Smooth muscle cell (in vitro differentiated cells): ENCODE measurements at regions not wholly inside any gene's neighbourhood (a gene's known extent, or its start where the extent isn't known, plus 50 kb on each side); places are given as distances from the start of the nearest gene placed in this dataset.

Experiments
- DNase-seq: peaks from one replicate; lab custom pipeline; 2025; ENCODE audit not compliant: unreplicated experiment; lab: John Stamatoyannopoulos, UW
- H2AFZ ChIP-seq: fragments of 200-600 bp; sonication (generic); 2 replicates; pipeline ENCODE4 v1.6.0; 2016; ENCODE audit warnings: antibody characterized with exemption, low read depth, mild to moderate bottlenecking
- H3F3A ChIP-seq: fragments of 200-600 bp; sonication (generic); 2 replicates; pipeline ENCODE4 v1.6.0; 2017; ENCODE audit warnings: antibody characterized with exemption, low read depth
- H3K27ac ChIP-seq: fragments of 200-600 bp; sonication (generic); 2 replicates; pipeline ENCODE4 v1.5.1; 2016; ENCODE audit warnings: low read depth, mild to moderate bottlenecking
- H3K27me3 ChIP-seq: fragments of 200-600 bp; sonication (generic); 2 replicates; pipeline ENCODE4 v1.6.1; 2016; ENCODE audit warnings: low read depth, mild to moderate bottlenecking
- H3K36me3 ChIP-seq: fragments of 200-600 bp; sonication (generic); 2 replicates; pipeline ENCODE4 v1.5.1; 2016; ENCODE audit warnings: low read depth
- H3K4me1 ChIP-seq: fragments of 200-600 bp; sonication (generic); 2 replicates; pipeline ENCODE4 v1.5.1; 2016; ENCODE audit warnings: low read depth
- H3K4me2 ChIP-seq: fragments of 200-600 bp; sonication (generic); 2 replicates; pipeline ENCODE4 v1.6.0; 2016; ENCODE audit warnings: mild to moderate bottlenecking
- H3K4me3 ChIP-seq: fragments of 200-600 bp; sonication (generic); 2 replicates; pipeline ENCODE4 v1.5.1; 2016; ENCODE audit warnings: mild to moderate bottlenecking
- H3K79me2 ChIP-seq: fragments of 200-600 bp; sonication (generic); 2 replicates; pipeline ENCODE4 v1.6.0; 2016; ENCODE audit warnings: low read depth, mild to moderate bottlenecking
- H3K9ac ChIP-seq: fragments of 200-600 bp; sonication (generic); 2 replicates; pipeline ENCODE4 v1.6.0; 2016; ENCODE audit warnings: low read depth
- H3K9me3 ChIP-seq: fragments of 200-600 bp; sonication (generic); replicated peaks from 2 replicates; pipeline ENCODE4 v1.5.1; 2016; ENCODE audit warnings: low read depth
- H4K20me1 ChIP-seq: fragments of 200-600 bp; sonication (generic); 2 replicates; pipeline ENCODE4 v1.6.0; 2016; ENCODE audit warnings: low read depth
- WGBS: methylation state at CpG from one replicate; pipeline ENCODE4 v1.1.7; 2016; ENCODE audit warnings: low lambda C conversion rate; 5-methylcytosine and 5-hydroxymethylcytosine counted together
- TF ChIP-seq, protein P1 (sequence below): fragments of 200-600 bp; sonication (generic); IDR thresholded peaks from 2 replicates; pipeline ENCODE4 v1.5.1; 2017; ENCODE audit warnings: borderline replicate concordance, mild to moderate bottlenecking, antibody characterized with exemption; ENCODE audit not compliant: insufficient read depth, poor library complexity, severe bottlenecking

DNA sequence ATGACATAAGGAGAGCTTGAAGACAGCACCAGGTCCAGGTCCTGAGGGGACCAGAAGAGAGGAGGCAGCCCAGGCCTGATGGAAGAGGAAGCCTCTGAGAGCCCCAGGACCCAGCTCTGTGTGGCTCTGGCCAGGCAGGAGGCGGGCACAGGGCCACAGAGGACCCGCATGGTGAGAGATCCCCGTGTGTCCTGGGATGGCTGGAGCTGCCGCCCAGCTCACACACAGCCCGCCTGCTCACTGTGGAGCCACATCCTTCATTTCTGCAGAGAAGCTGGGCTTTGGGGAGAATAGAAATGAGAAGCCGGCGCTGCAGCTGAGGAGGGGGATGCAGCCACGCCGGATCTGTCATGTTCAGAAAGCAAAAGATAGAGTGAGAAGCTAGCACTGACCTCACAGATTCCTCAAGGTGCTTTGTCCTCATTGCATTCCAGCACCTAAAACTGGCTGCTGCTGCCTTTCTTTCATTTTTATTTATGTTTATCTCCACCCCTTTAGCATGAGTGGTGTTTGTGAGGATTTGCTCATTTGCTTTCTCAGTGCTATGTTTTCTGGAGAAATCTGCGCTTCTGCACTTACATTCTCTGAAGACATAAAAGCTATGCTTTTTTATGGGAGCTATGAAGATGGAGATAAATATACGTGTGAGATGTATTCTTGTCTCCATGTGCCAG is 307.6 kb upstream of the MYT1L start:
- no peaks in the 10 kb centered on the region for H3K4me1 ChIP-seq
- H3K4me2 ChIP-seq = no peak overlapping the region
- TF ChIP-seq, protein P1, sequence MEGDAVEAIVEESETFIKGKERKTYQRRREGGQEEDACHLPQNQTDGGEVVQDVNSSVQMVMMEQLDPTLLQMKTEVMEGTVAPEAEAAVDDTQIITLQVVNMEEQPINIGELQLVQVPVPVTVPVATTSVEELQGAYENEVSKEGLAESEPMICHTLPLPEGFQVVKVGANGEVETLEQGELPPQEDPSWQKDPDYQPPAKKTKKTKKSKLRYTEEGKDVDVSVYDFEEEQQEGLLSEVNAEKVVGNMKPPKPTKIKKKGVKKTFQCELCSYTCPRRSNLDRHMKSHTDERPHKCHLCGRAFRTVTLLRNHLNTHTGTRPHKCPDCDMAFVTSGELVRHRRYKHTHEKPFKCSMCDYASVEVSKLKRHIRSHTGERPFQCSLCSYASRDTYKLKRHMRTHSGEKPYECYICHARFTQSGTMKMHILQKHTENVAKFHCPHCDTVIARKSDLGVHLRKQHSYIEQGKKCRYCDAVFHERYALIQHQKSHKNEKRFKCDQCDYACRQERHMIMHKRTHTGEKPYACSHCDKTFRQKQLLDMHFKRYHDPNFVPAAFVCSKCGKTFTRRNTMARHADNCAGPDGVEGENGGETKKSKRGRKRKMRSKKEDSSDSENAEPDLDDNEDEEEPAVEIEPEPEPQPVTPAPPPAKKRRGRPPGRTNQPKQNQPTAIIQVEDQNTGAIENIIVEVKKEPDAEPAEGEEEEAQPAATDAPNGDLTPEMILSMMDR = no peak
- no peaks in the 10 kb centered on the region for H4K20me1 ChIP-seq
- no peaks in the 10 kb centered on the region for H3K79me2 ChIP-seq
- no peaks in the 10 kb centered on the region for H3K27me3 ChIP-seq
- no peak overlapping the region for H3K4me3 ChIP-seq
- H3F3A ChIP-seq = no peaks in the 10 kb centered on the region
- no peak overlapping the region for H3K9ac ChIP-seq
- H2AFZ ChIP-seq = no peak overlapping the region
- 83% methylated on average over 11 of the region's 11 CpGs for WGBS
- no peaks in the 10 kb centered on the region for H3K36me3 ChIP-seq
- H3K9me3 ChIP-seq = no peaks in the 10 kb centered on the region
- no peak for DNase-seq
- H3K27ac ChIP-seq = no peak overlapping the region

DNA sequence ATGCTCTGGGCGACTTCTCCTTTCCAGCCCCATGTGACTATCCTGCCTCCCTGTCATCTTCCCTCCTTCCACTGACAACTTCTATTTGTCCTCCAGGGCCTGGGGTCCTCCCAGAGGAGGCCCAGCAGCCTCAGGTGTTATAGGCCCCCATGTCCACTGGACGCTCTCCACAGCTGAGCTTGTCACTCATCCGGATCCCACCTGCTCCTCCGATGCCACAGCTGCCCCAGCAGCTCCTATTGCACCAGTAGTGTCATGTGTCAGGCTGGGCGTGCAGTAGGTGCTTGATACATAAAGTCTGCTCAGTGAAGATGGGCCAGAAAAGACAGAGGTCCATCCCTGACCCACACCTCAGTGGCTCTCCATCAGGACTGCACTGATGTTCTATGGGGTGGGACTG is 305.7 kb upstream of the MYT1L start:
- H3F3A ChIP-seq = no peaks in the 10 kb centered on the region
- H3K4me1 ChIP-seq = no peaks in the 10 kb centered on the region
- no peak overlapping the region for H3K4me2 ChIP-seq
- no peak overlapping the region for H3K4me3 ChIP-seq
- H3K36me3 ChIP-seq = no peaks in the 10 kb centered on the region
- H3K27ac ChIP-seq = no peak overlapping the region
- H4K20me1 ChIP-seq = no peaks in the 10 kb centered on the region
- H2AFZ ChIP-seq = no peak overlapping the region
- H3K9ac ChIP-seq = no peak overlapping the region
- no peak for DNase-seq
- H3K27me3 ChIP-seq = no peaks in the 10 kb centered on the region
- TF ChIP-seq, protein P1 = no peak
- H3K79me2 ChIP-seq = no peaks in the 10 kb centered on the region
- no peaks in the 10 kb centered on the region for H3K9me3 ChIP-seq
- WGBS = 93% methylated on average over 5 of the region's 5 CpGs

DNA sequence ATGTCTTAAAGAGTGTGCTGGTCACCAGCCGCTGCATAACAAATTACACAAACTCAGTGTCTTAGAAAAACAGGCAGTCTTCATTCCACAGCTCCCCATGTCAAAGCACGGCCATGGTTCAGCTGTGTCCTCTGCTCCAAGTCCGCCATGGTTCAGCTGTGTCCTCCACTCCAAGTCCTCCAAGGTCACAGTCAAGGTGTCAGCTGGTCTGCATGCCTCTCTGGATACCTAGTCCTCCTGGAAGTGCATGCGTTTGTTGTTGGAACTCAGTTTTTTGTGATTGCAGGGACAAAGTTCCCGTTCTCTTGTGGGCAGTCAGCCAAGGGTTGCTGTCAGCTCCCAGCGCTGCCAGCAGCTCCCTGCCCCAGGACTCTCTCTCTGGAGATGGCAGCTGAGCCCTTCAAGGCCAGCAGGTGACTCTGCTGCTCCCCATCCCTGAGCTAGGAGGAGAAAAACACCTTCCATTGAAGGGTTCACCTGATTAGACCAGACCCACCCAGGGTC is 304.0 kb upstream of the MYT1L start:
- H4K20me1 ChIP-seq = no peaks in the 10 kb centered on the region
- no peaks in the 10 kb centered on the region for H3K9me3 ChIP-seq
- 93% methylated on average over 6 of the region's 6 CpGs for WGBS
- H3K79me2 ChIP-seq = no peaks in the 10 kb centered on the region
- TF ChIP-seq, protein P1 = no peak
- no peak for DNase-seq
- H3K36me3 ChIP-seq = no peaks in the 10 kb centered on the region
- no peaks in the 10 kb centered on the region for H3K4me1 ChIP-seq
- H3K4me3 ChIP-seq = no peak overlapping the region
- no peak overlapping the region for H3K9ac ChIP-seq
- H3K27ac ChIP-seq = no peak overlapping the region
- H2AFZ ChIP-seq = no peak overlapping the region
- no peak overlapping the region for H3K4me2 ChIP-seq
- no peaks in the 10 kb centered on the region for H3K27me3 ChIP-seq
- no peaks in the 10 kb centered on the region for H3F3A ChIP-seq

DNA sequence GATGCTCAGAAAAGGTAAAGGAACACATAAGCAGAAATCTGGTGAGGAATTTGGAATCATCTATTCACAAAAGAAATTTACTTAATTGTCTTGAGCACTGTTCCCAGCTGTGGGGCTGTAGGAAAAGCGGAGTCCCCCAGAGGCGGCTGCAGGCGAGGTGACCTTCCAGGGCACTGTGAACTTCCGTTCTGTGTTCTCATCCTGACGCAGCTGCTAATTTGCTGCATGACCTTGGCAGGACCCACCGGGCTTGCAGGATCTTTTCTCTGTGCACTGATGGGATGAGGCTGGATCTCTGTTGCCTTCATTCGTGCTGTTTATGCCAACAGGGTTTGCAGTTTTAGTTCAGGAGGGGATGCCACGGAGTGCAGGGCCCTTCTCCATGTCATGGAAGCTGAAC is 301.9 kb upstream of the MYT1L start:
- H3K79me2 ChIP-seq = no peaks in the 10 kb centered on the region
- no peak for DNase-seq
- no peak overlapping the region for H3K27ac ChIP-seq
- WGBS = 87% methylated on average over 8 of the region's 8 CpGs
- H3K4me1 ChIP-seq = no peaks in the 10 kb centered on the region
- no peaks in the 10 kb centered on the region for H3K27me3 ChIP-seq
- no peak overlapping the region for H2AFZ ChIP-seq
- H4K20me1 ChIP-seq = no peaks in the 10 kb centered on the region
- H3K36me3 ChIP-seq = no peaks in the 10 kb centered on the region
- H3K9ac ChIP-seq = no peak overlapping the region
- H3K4me3 ChIP-seq = no peak overlapping the region
- H3K4me2 ChIP-seq = no peak overlapping the region
- H3F3A ChIP-seq = no peaks in the 10 kb centered on the region
- TF ChIP-seq, protein P1 = no peak
- no peaks in the 10 kb centered on the region for H3K9me3 ChIP-seq
